Mucosa of gallbladder (tissue), 1 donor: ENCODE measurements at regions not wholly inside any gene's neighbourhood (a gene's known extent, or its start where the extent isn't known, plus 50 kb on each side); places are given as distances from the start of the nearest gene placed in this dataset.
"Not testable (repeated sequence)": the region's sequence is repeated elsewhere in the genome, so short reads cannot be mapped to it uniquely, and the experiment has no call there.

Source experiments
- DNase-seq: peaks from one replicate; pipeline ENCODE4 v3.0.0-alpha.2; 2020; ENCODE audit warnings: low spot score
- donor health status: DM: no; HTN: no; CAD: no.

GRCh38 chr3:144023543-144023942 is 51.9 kb downstream of the DIPK2A start:
- not testable (repeated sequence) for DNase-seq

DNA sequence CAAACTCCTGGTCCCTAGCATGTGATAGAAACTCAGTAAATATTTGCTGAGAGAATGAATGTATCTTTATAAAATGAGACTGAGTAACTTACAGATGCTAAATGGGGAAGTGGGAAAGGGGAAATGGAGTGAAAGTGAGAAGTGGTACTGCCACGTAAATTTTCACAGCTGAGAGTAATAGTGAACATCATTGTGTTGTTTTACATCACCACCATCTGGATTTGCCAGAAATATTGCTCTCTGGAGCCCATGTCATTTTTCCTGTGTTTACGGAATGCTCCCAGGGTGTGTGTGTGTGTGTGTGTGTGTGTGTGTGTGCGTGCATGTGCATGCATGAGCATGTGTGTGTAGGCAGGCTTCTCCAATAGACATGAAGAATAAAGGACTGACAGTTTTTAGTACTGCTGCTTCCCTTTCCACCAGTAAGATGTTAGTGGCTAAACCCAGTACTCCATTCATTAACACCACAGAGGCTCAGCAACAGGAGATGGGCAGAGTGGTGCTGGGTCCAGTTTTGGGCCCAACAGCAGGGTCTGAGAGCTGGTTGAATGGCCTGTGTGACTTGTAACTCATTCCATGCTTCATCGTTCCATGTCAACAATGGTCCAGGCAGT is 57.3 kb downstream of the DIPK2A start:
- DNase-seq: no peak

DNA sequence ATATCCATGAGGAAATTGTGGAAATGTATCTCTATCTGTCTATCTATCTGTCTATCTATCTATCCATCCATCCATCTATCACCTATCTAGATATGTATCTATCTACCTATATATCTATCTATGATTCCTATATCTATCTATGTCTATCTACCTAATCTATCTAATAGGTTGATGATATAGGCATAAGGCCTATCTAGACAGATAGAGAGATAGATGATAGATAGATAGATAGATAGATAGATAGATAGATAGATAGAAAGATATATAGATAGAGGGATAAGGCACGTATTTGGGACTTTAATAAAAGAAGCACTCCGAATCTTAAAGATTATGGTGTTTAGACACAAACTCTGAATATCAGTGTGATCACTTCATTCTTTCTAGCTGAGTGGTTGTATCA is 58.1 kb downstream of the DIPK2A start:
- DNase-seq: no peak

DNA sequence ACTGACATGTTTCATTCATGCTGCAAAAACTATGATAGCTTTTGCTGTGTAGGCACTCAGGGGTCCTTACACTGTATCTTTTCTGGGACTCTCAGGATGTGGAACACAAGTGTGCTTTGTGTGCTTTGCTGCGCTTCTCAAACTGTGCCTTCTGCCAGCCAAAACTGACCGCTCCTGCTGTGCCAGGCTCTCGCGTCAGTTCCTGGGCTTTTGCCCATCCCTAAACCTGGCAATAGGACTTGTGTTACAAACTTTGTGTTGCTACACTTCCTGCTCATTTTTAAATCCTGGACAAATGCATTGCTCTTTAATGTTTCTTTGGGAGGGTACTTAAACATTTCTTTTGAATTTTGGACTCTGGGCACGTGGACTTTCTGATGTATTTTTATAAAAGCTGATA is 60.3 kb downstream of the DIPK2A start:
- DNase-seq: peak; percentile 82

GRCh38 chr3:144032531-144033239 is 61.1 kb downstream of the DIPK2A start:
- DNase-seq: no peak

- DNase-seq: no peak
Measured at GRCh38 chr3:144033240-144033589, 61.6 kb downstream of the DIPK2A start.

- DNase-seq: no peak
Measured at GRCh38 chr3:144033863-144034262, 62.2 kb downstream of the DIPK2A start.

DNA sequence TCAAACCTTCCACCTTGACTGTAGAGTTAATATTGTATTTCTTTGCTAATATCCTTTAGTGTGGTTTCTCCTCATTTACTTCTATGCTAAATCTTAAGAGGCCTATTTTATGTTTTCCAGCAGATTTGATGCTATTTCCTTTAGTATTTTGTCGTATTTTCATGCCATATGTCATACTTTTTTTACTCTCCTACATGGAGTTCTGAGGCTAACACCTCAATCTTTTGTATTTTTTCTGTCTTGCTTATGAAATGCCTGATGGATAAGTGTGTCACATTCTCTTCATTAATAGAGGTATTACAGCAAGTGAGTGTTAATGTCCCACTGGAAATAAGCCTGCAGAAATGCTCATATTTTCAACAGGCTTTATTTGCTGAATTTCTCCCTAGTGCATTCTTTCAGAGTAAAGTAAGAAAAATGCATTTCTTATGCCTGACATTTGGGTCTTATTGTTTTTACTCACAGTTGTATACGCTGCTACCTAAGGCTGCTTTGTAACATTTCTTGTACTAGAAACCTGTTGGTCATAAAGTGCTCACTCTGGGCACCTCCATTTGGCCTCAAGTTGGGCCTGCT is 63.2 kb downstream of the DIPK2A start:
- DNase-seq: no peak

- DNase-seq: no peak
Measured at GRCh38 chr3:144036498-144036897, 64.9 kb downstream of the DIPK2A start.

DNA sequence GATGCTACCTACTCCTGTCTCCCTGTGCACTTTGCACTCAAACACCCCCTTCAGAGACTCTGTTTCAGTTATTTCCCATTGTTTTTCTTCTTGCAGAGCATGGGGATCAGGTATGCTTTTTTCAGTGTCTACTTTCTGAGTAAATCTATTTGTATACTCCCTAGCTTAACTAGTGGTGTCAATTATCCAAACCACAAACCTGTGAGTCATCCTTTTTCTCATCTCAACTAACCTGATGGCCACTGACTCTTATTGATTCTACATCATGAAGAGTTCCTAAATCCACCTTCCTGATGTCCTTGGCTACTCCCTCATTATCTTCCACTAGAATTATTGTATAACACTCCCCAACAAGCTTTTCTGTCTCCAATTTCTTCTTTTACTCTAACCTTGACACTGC is 68.0 kb downstream of the DIPK2A start:
- DNase-seq: no peak

GRCh38 chr3:144041960-144042556 is 70.4 kb downstream of the DIPK2A start:
- no peak for DNase-seq

DNA sequence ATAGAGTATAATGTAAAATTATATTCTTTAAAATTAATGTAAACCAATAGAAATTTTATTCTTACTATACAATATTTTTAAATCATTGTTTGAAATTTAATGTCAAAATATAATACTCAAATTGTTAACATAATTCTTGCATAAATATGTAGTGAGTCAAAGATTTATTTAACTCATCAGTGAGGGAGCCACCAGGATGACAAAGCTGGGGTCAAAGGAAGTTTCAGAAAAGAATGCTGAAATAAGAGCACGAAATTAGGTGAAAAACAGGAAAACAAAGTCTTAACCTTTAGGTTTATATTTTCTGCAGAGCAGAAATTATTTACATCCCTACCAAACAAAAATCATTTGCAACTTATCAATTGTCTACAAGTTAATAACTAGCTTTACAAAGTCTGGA is 74.1 kb downstream of the DIPK2A start:
- DNase-seq: no peak

GRCh38 chr3:144049374-144049773 is 77.8 kb downstream of the DIPK2A start:
- DNase-seq: no peak

GRCh38 chr3:144051211-144051610 is 79.6 kb downstream of the DIPK2A start:
- no peak for DNase-seq

DNA sequence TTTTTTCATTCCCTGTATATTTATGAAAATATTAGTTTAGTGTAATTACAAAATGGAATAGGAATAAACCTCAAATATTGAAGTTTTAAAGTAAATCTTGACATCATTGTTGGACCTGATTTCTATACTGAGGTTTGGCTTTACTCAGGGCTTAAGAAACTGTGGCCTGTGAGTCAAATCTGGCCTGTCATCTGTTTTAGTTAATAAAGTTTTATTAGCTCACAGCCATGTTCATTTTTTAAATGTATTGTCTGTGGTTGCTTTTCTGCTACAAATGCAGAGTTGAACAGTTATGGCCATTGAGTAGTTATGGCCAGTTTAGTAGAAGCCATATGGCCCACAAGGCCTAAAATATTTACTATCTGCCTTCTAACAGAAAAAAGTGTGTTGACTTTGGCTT is 80.7 kb downstream of the DIPK2A start:
- no peak for DNase-seq

DNA sequence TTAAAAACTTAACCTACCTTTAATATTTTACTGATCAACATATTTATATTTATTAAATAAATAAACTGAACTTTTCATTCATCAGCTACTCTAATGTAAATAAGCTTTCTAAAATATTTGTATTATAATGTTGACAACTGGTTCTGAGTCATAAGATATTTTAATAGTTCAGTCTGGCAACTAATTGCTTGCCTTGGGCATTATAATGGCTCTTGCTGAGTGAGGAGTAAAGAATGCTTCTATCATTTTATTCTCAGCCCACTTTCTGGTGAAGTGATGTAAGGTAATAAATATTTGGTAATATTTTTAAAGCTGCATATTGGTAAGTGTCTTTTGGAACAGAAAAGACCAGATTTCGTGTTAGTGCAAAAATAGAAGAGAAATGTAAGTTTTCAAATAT is 81.5 kb downstream of the DIPK2A start:
- DNase-seq: no peak

- no peak for DNase-seq
Measured at GRCh38 chr3:144054766-144055165, 83.1 kb downstream of the DIPK2A start.

- no peak for DNase-seq
Measured at GRCh38 chr3:144055604-144056003, 84.0 kb downstream of the DIPK2A start.

DNA sequence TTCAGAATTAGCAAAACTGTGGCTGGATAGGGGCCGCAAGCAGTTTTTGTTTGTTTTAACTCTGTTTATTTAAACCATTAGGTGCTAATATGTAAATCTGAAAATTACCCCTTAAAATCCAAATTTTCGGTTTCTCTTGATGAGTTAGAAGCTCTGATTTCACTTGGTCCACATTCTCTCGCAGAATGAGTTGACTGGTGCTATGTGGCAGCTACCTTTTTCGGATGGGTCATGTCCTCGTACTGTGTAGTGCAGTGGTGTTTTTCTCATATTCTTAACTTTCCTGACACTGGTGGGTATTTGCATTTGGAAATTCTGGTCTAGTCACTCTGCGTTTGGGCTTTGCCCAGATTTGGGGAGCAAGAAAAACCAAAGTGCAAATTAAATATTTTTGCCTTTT is 87.1 kb downstream of the DIPK2A start:
- DNase-seq: no peak

- no peak for DNase-seq
Measured at GRCh38 chr3:144059481-144059880, 87.9 kb downstream of the DIPK2A start.

DNA sequence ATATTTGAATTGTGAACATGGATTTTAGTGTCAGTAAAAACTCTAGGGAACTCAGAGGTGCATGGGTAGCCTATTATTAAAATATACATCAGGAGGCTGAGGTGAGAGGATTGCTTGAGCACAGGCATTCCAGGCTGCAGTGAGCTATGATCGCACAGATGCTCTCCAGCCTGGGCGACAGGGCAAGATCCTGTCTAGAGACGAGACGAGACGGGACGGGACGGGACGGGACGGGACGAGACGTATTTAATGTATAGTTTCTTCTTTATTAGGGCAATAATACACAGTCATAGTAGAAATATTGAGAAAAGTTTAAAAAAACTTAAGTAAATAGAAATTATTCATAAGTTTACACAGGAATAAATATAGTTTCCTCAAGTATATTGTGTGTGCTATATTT is 89.3 kb downstream of the DIPK2A start:
- no peak for DNase-seq

- DNase-seq: no peak
Measured at GRCh38 chr3:144063306-144063705, 91.7 kb downstream of the DIPK2A start.

- no peak for DNase-seq
Measured at GRCh38 chr3:144067059-144067458, 95.4 kb downstream of the DIPK2A start.
